ENCODE measurements at regions not wholly inside any gene's neighbourhood (a gene's known extent, or its start where the extent isn't known, plus 50 kb on each side); places are given as distances from the start of the nearest gene placed in this dataset.
A peak's percentile ranks its signal among the peaks of the same experiment; 100 is the strongest.

GRCh38 chr11:115672999-115673411, 168.8 kb upstream of the CADM1 start:
- Histone ChIP-seq H3K4me2 (no peak overlapping the region), H3K9ac (no peak overlapping the region), H2AFZ (ENCODE audit: low read depth) (no peak overlapping the region), H3K9me3 (no peaks in the 10 kb centered on the region), H3K4me1 (ENCODE audit: control insufficient read depth in 1 of 2, insufficient read depth in 2 of 2, low read depth in 1 of 2, low read length in 1 of 2) (peaks cover 9 to 44% of the 10 kb centered on the region in 2 experiments; a peak in 3 of 4 replicates), H3K27me3 (ENCODE audit: insufficient read depth) (no peaks in the 10 kb centered on the region), H3K36me3 (replicated peaks in 1 of 2; ENCODE audit: control insufficient read depth in 1 of 2, insufficient read depth in 2 of 2, low read length in 1 of 2) (no peaks in the 10 kb centered on the region), H3K9me2 (no peaks in the 10 kb centered on the region), H3K27ac (ENCODE audit: low read depth in 2 of 2, low read length in 1 of 2) (no peak overlapping the region), H3K4me3 (ENCODE audit: low read depth in 2 of 2, low read length in 1 of 2) (no peak overlapping the region), H4K20me1 (ENCODE audit: insufficient read depth) (no peaks in the 10 kb centered on the region), H3F3A (replicated peaks; ENCODE audit: insufficient read depth) (peaks cover 5% of the 10 kb centered on the region), H3K79me2 (ENCODE audit: insufficient read depth) (no peaks in the 10 kb centered on the region)
- TF ChIP-seq EZH2phosphoT487 (IDR thresholded peaks at IDR 0.05; ENCODE audit: borderline replicate concordance, low read depth) (no peak), EP300 (IDR thresholded peaks at IDR 0.05; ENCODE audit: borderline replicate concordance in 1 of 2, low read depth in 1 of 2, low read length in 1 of 2) (no peak), JUND (IDR thresholded peaks at IDR 0.05) (no peak), USF2 (IDR thresholded peaks at IDR 0.05; ENCODE audit: borderline replicate concordance, low read depth, low read length) (no peak), CHD2 (IDR thresholded peaks at IDR 0.05; ENCODE audit: low read length, partially characterized antibody) (no peak), IRF3 (IDR thresholded peaks at IDR 0.05; ENCODE audit: low read depth, low read length) (no peak)
- ChIA-PET POLR2A (no interaction called here), CTCF (interaction anchor here (1.0 kb wide), 1 partner anchor 43 kb away, joined by 3 read pairs; no protein-coding TSS in a partner anchor)
- no peak for DNase-seq
- WGBS (ENCODE audit: low lambda C conversion rate) = 58% methylated on average over 4 of the region's 4 CpGs

- Histone ChIP-seq H3F3A (replicated peaks; ENCODE audit: insufficient read depth) (peaks cover 5% of the 10 kb centered on the region), H3K4me3 (ENCODE audit: low read depth in 2 of 2, low read length in 1 of 2) (no peak overlapping the region), H3K36me3 (replicated peaks in 1 of 2; ENCODE audit: control insufficient read depth in 1 of 2, insufficient read depth in 2 of 2, low read length in 1 of 2) (no peaks in the 10 kb centered on the region), H3K9me3 (no peaks in the 10 kb centered on the region), H4K20me1 (ENCODE audit: insufficient read depth) (no peaks in the 10 kb centered on the region), H3K9ac (no peak overlapping the region), H3K27ac (ENCODE audit: low read depth in 2 of 2, low read length in 1 of 2) (no peak overlapping the region), H2AFZ (ENCODE audit: low read depth) (no peak overlapping the region), H3K4me1 (ENCODE audit: control insufficient read depth in 1 of 2, insufficient read depth in 2 of 2, low read depth in 1 of 2, low read length in 1 of 2) (peaks cover 9 to 38% of the 10 kb centered on the region in 2 experiments; a peak in 3 of 4 replicates), H3K4me2 (no peak overlapping the region), H3K27me3 (ENCODE audit: insufficient read depth) (no peaks in the 10 kb centered on the region), H3K79me2 (ENCODE audit: insufficient read depth) (no peaks in the 10 kb centered on the region), H3K9me2 (no peaks in the 10 kb centered on the region)
- POLR2A ChIA-PET = no interaction called here
- CTCF ChIA-PET = no interaction called here
- 84% methylated on average over 7 of the region's 7 CpGs for WGBS (ENCODE audit: low lambda C conversion rate)
- no peak for TF ChIP-seq FOXM1 (IDR thresholded peaks at IDR 0.05; ENCODE audit: low read depth)
- DNase-seq = no peak
These were observed 168.2 kb upstream of the CADM1 start for GRCh38 chr11:115672412-115672811.

- H3K36me3 ChIP-seq (replicated peaks in 1 of 2; ENCODE audit: control insufficient read depth in 1 of 2, insufficient read depth in 2 of 2, low read length in 1 of 2) = no peaks in the 10 kb centered on the region
- POLR2A ChIA-PET = interaction anchor here (0.6 kb wide), 1 partner anchor 1303 kb away, joined by 3 read pairs; no protein-coding TSS in a partner anchor
- H3K79me2 ChIP-seq (ENCODE audit: insufficient read depth) = no peaks in the 10 kb centered on the region
- CTCF ChIA-PET = interaction anchor here (0.6 to 2.9 kb wide), 4 partner anchors 10 to 40 kb away, joined by 3 to 12 read pairs (median 3); no protein-coding TSS in a partner anchor
- no peak overlapping the region for H2AFZ ChIP-seq (ENCODE audit: low read depth)
- no peak overlapping the region for H3K4me3 ChIP-seq (ENCODE audit: low read depth in 2 of 2, low read length in 1 of 2)
- TF ChIP-seq RXRA (IDR thresholded peaks at IDR 0.05; ENCODE audit: borderline replicate concordance, low read depth) (no peak), RCOR1 (IDR thresholded peaks at IDR 0.05; ENCODE audit: low read length) (peak; percentile 38; the same call in 1 of the 2 replicates), SMC3 (IDR thresholded peaks at IDR 0.05; ENCODE audit: low read depth, low read length) (peak; percentile 11; the same call in 1 of the 2 replicates), MXI1 (IDR thresholded peaks at IDR 0.05; ENCODE audit: low read depth, low read length) (peak; percentile 81), CHD2 (IDR thresholded peaks at IDR 0.05; ENCODE audit: low read length, partially characterized antibody) (peak; percentile 35), EP300 (IDR thresholded peaks at IDR 0.05; ENCODE audit: borderline replicate concordance in 1 of 2, low read depth in 1 of 2, low read length in 1 of 2) (peak in 1 of 2 experiments; percentile 58; a peak in 1 of 4 replicates)
- H3K4me1 ChIP-seq (ENCODE audit: control insufficient read depth in 1 of 2, insufficient read depth in 2 of 2, low read depth in 1 of 2, low read length in 1 of 2) = peaks cover 0 to 27% of the 10 kb centered on the region in 2 experiments; a peak in 1 of 4 replicates
- H3K9me3 ChIP-seq = no peaks in the 10 kb centered on the region
- peak; percentile 59 for DNase-seq
- peak overlapping the region in 1 of 2 experiments; percentile 81; a peak in 2 of 4 replicates for H3K27ac ChIP-seq (ENCODE audit: low read depth in 2 of 2, low read length in 1 of 2)
- 65% methylated on average over 7 of the region's 10 CpGs for WGBS (ENCODE audit: low lambda C conversion rate)
- H3F3A ChIP-seq (replicated peaks; ENCODE audit: insufficient read depth) = no peaks in the 10 kb centered on the region
- no peak overlapping the region for H3K4me2 ChIP-seq
- H3K27me3 ChIP-seq (ENCODE audit: insufficient read depth) = no peaks in the 10 kb centered on the region
- H3K9me2 ChIP-seq = no peaks in the 10 kb centered on the region
- H4K20me1 ChIP-seq (ENCODE audit: insufficient read depth) = no peaks in the 10 kb centered on the region
- no peak overlapping the region for H3K9ac ChIP-seq
These were observed 166.5 kb upstream of the CADM1 start for GRCh38 chr11:115670538-115671205.

All from SK-N-SH (cell line).